DND-41 (cell line): ENCODE measurements at regions not wholly inside any gene's neighbourhood (a gene's known extent, or its start where the extent isn't known, plus 50 kb on each side); places are given as distances from the start of the nearest gene placed in this dataset.
"Not testable (repeated sequence)": the region's sequence is repeated elsewhere in the genome, so short reads cannot be mapped to it uniquely, and the experiment has no call there.

ENCODE experiments used
- ATAC-seq: fragments of 200-7000 bp; cut with Tn5 transposase; 3 replicates; pipeline ENCODE4 v1.9.1; 2021; ENCODE audit warnings: low read depth; ENCODE audit not compliant: insufficient read depth
- DNase-seq: peaks from one replicate; pipeline ENCODE4 v3.0.0-alpha.2; 2020
- H2AFZ ChIP-seq: 2 replicates; pipeline ENCODE4 v1.6.0; 2012; ENCODE audit warnings: low read depth, low read length
- H3K27ac ChIP-seq: 2 replicates; pipeline ENCODE4 v1.5.1; 2012; ENCODE audit warnings: low read length, inconsistent platforms
- H3K27me3 ChIP-seq: fragments of 200-600 bp; sonication (generic); 2 replicates; pipeline ENCODE4 v1.6.0; 2012; ENCODE audit warnings: low read length, mild to moderate bottlenecking, inconsistent platforms; ENCODE audit not compliant: insufficient read depth, poor library complexity
- H3K36me3 ChIP-seq: 2 replicates; pipeline ENCODE4 v1.5.1; 2012; ENCODE audit warnings: low read length, inconsistent platforms; ENCODE audit not compliant: insufficient read depth
- H3K4me1 ChIP-seq: 2 replicates; pipeline ENCODE4 v1.5.1; 2012; ENCODE audit warnings: mild to moderate bottlenecking, low read length; ENCODE audit not compliant: insufficient read depth
- H3K4me2 ChIP-seq: 2 replicates; pipeline ENCODE4 v1.6.0; 2012; ENCODE audit warnings: mild to moderate bottlenecking, moderate library complexity, low read length, inconsistent platforms; ENCODE audit not compliant: insufficient read depth
- H3K4me3 ChIP-seq, 2 experiments: fragments of 200-600 bp in 1 of 2; shearing (Covaris generic) in 1 of 2; 2 replicates each; pipeline ENCODE4 v1.5.1; 2012 to 2016; ENCODE audit warnings: inconsistent platforms in 2 of 2, low read length in 2 of 2, mild to moderate bottlenecking in 2 of 2, low read depth in 1 of 2, moderate library complexity in 1 of 2
- H3K79me2 ChIP-seq: 2 replicates; pipeline ENCODE4 v1.6.0; 2012; ENCODE audit warnings: low read length, inconsistent platforms; ENCODE audit not compliant: insufficient read depth
- H3K9ac ChIP-seq: 2 replicates; pipeline ENCODE4 v1.6.0; 2012; ENCODE audit warnings: low read depth, mild to moderate bottlenecking, inconsistent platforms, low read length, moderate library complexity
- H3K9me3 ChIP-seq: 2 replicates; pipeline ENCODE4 v1.5.1; 2012; ENCODE audit warnings: low read length, moderate library complexity, mild to moderate bottlenecking, inconsistent platforms; ENCODE audit not compliant: insufficient read depth, severe bottlenecking
- H4K20me1 ChIP-seq: 2 replicates; pipeline ENCODE4 v1.6.0; 2012; ENCODE audit warnings: low read length; ENCODE audit not compliant: insufficient read depth
- CTCF ChIP-seq: IDR thresholded peaks from 2 replicates; pipeline ENCODE4 v1.5.1; 2012; ENCODE audit warnings: borderline replicate concordance, low read length, moderate library complexity, mild to moderate bottlenecking; ENCODE audit not compliant: poor library complexity, severe bottlenecking; ENCODE audit errors: extremely low read depth
- EZH2 ChIP-seq: IDR thresholded peaks from 3 replicates; pipeline ENCODE4 v1.6.1; 2012; ENCODE audit warnings: borderline replicate concordance, low read depth, mild to moderate bottlenecking, moderate library complexity, low read length, inconsistent platforms; ENCODE audit not compliant: severe bottlenecking

DNA sequence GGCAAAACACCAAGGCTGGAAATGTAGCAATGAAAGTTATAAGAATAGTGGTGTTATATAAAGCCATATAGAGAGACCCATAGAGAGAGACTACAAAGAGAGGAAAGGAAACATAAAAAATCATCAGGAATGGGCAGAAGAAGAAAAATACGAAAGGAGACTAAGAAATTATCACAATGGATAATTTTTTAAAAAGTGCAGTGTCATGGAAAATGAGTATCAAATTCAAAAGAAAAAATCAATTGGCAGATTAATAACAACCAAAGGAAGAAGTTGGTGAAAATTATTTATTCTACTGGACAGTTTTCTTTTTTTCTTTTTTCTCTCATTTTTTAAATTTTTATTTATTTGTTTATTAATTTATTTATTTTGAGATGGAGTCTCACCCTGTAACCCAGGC, 1488.4 kb upstream of the WWC1 start:
- Histone ChIP-seq H3K36me3 (no peaks in the 10 kb centered on the region), H4K20me1 (no peaks in the 10 kb centered on the region), H3K79me2 (no peaks in the 10 kb centered on the region), H3K4me1 (no peaks in the 10 kb centered on the region), H3K27me3 (no peaks in the 10 kb centered on the region), H3K9ac (no peak overlapping the region), H3K27ac (no peak overlapping the region), H3K9me3 (no peaks in the 10 kb centered on the region), H3K4me3 (no peak overlapping the region), H2AFZ (no peak overlapping the region), H3K4me2 (no peak overlapping the region)
- TF ChIP-seq EZH2, result no peak
- TF ChIP-seq CTCF, result no peak
- ATAC-seq, result no peak
- DNase-seq, result no peak

DNA sequence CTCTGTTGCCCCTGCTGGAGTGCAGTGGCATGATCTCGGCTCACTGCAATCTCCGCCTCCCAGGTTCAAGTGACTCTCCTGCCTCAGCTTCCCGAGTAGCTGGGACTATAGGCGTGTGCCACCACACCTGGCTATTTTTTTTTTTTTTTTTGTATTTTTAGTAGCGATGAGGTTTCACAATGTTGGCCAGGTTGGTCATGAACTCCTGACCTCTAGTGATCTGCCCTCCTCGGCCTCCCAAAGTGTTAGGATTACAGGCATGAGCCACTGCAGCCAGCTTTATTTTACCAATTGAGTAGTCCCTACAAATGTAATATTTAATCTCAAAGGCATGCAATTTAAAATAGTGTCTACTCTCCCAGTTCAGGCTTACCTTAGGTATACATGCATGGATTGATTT, 1487.2 kb upstream of the WWC1 start:
- H2AFZ ChIP-seq, H4K20me1 ChIP-seq, ATAC-seq, H3K4me1 ChIP-seq, H3K79me2 ChIP-seq, H3K36me3 ChIP-seq, H3K4me2 ChIP-seq, H3K27ac ChIP-seq, H3K4me3 ChIP-seq, H3K9ac ChIP-seq, DNase-seq, H3K9me3 ChIP-seq, H3K27me3 ChIP-seq: not testable (repeated sequence)

DNA sequence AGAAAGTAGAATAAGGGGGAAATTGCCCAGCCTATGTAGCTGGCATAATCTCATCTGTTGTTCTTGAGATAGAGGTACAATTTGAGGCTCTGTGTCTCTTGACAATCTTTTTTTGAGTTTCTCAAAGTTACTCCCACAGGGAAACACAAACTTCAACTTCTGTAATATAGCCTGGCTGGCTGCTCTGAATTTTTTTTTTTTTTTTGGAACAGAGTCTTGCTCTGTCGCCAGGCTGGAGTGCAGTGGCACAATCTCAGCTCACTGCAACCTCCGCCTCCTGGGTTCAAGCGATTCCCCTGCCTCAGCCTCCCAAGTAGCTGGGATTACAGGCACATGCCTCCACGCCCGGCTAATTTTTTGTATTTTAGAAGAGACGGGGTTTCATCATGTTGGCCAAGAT, 1486.8 kb upstream of the WWC1 start:
- H3K36me3 ChIP-seq, H4K20me1 ChIP-seq, H3K4me2 ChIP-seq, DNase-seq, H3K9me3 ChIP-seq, H3K27me3 ChIP-seq, H3K79me2 ChIP-seq, H3K9ac ChIP-seq, ATAC-seq, H3K27ac ChIP-seq, H3K4me3 ChIP-seq, H3K4me1 ChIP-seq, H2AFZ ChIP-seq: not testable (repeated sequence)

DNA sequence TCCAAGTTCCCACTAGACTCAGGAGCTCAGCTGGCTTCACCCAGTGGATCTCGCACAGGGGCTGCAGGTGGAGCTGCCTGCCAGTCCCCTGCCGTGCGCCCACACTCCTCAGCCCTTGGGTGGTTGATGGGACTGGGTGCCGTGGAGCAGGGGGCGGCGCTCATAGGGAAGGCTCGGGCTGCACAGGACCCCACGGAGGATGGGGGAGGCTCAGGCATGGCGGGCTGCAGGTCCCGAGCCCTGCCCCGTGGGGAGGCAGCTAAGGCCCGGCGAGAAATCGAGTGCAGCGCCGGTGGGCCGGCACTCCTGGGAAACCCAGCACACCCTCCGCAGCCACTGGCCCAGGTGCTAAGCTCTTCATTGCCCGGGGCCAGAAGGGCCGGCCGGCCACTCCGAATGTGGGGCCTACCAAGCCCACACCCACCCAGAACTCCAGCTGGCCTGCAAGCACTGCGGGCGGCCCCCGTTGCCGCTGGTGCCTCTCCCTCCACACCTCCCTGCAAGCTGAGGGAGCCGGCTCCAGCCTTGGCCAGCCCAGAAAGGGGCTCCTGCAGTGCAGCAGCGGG, 1481.3 kb upstream of the WWC1 start:
- DNase-seq, result not testable (repeated sequence)

GRCh38 chr5:166810721-166811120, 1480.7 kb upstream of the WWC1 start:
- no peaks in the 10 kb centered on the region for H3K36me3 ChIP-seq
- TF ChIP-seq EZH2, result no peak
- TF ChIP-seq CTCF, result no peak
- no peak overlapping the region for H3K9ac ChIP-seq
- DNase-seq (no peak), ATAC-seq (no peak)
- H3K4me3 ChIP-seq, result no peak overlapping the region
- H4K20me1 ChIP-seq, result no peaks in the 10 kb centered on the region
- H3K9me3 ChIP-seq, result peaks cover 3% of the 10 kb centered on the region
- H3K79me2 ChIP-seq, result no peaks in the 10 kb centered on the region
- no peak overlapping the region for H3K4me2 ChIP-seq
- no peak overlapping the region for H2AFZ ChIP-seq
- H3K27me3 ChIP-seq, result no peaks in the 10 kb centered on the region
- H3K27ac ChIP-seq, result no peak overlapping the region
- no peaks in the 10 kb centered on the region for H3K4me1 ChIP-seq

More for the DNA sequence above, 1481.3 kb upstream of the WWC1 start:
- H3K9me3 ChIP-seq, H3K9ac ChIP-seq, H3K4me3 ChIP-seq, H3K27ac ChIP-seq, H3K4me1 ChIP-seq, H4K20me1 ChIP-seq, H3K27me3 ChIP-seq, ATAC-seq, H3K4me2 ChIP-seq, H2AFZ ChIP-seq, H3K36me3 ChIP-seq, H3K79me2 ChIP-seq: not testable (repeated sequence)
